Stimulated activated naive B cell treated with anti-CD40 and anti-IgM and Interleukin-4, amounts not matched to agents 10 μg/mL and 1 μg/mL and 100 μg/mL, for 72 hours (primary cell): ENCODE measurements at regions not wholly inside any gene's neighbourhood (a gene's known extent, or its start where the extent isn't known, plus 50 kb on each side); places are given as distances from the start of the nearest gene placed in this dataset.

ENCODE experiments used
- ATAC-seq, 2 donors: fragments of 150-1000 bp; cut with Tn5 transposase; replicated peaks; 2 replicates each; pipeline ENCODE4 v1.10.0; 2021; ENCODE audit warnings: moderate library complexity in 1 of 2
- DNase-seq: peaks from one replicate; pipeline ENCODE4 v3.0.0; 2021
- H3K27ac Mint-ChIP-seq: one replicate; pipeline ENCODE4 v1.8.0; 2022; ENCODE audit warnings: mild to moderate bottlenecking, mixed read lengths
- H3K27me3 Mint-ChIP-seq, 2 donors: one replicate each; pipeline ENCODE4 v1.8.0; 2022; ENCODE audit warnings: mixed read lengths in 2 of 2
- H3K36me3 Mint-ChIP-seq, 2 donors: one replicate each; pipeline ENCODE4 v1.8.0; 2022; ENCODE audit warnings: mixed read lengths in 2 of 2, mild to moderate bottlenecking in 1 of 2
- H3K4me1 Mint-ChIP-seq, 2 donors: one replicate each; pipeline ENCODE4 v1.8.0; 2022; ENCODE audit warnings: mixed read lengths in 2 of 2, mild to moderate bottlenecking in 1 of 2
- H3K4me3 Mint-ChIP-seq, 2 donors: one replicate each; pipeline ENCODE4 v1.8.0; 2022; ENCODE audit warnings: mild to moderate bottlenecking in 2 of 2, mixed read lengths in 2 of 2, moderate library complexity in 1 of 2
- H3K9me3 Mint-ChIP-seq, 2 donors: one replicate each; pipeline ENCODE4 v1.8.0; 2022; ENCODE audit warnings: mixed read lengths in 2 of 2, mild to moderate bottlenecking in 1 of 2

DNA sequence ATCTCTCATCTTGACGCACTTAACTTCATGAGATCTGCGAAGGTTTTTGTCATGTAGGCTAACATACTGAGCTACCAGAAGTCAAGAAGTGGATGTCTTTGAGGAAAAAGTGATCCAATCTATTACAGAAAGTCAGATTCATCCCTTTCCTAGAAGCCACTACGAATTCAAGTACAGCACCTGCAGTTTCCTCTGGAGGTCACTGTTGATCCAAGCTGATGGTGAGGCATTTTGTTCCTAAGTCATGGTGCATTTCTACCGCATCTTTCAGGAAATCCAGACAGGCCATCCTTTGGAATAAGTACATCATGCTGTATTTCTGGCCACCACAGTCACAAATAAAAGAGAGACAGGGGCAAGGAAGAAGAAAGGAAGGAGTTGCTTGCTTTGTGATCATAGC, 541.0 kb downstream of the CDY2B start:
- no peak for ATAC-seq
- no peaks in the 10 kb centered on the region for H3K27me3 Mint-ChIP-seq
- H3K4me3 Mint-ChIP-seq = no peak overlapping the region

GRCh38 chrY:17330733-17331132, 549.3 kb downstream of the CDY2B start:
- DNase-seq = no peak
- H3K36me3 Mint-ChIP-seq = no peaks in the 10 kb centered on the region
- ATAC-seq = no peak
- H3K4me1 Mint-ChIP-seq = no peaks in the 10 kb centered on the region
- no peaks in the 10 kb centered on the region for H3K9me3 Mint-ChIP-seq
- H3K4me3 Mint-ChIP-seq = no peak overlapping the region
- H3K27ac Mint-ChIP-seq = no peak overlapping the region
- no peaks in the 10 kb centered on the region for H3K27me3 Mint-ChIP-seq

More for the DNA sequence above, 541.0 kb downstream of the CDY2B start:
- Mint-ChIP-seq H3K9me3 (peaks cover 0 to 8% of the 10 kb centered on the region in 2 donors), H3K27ac (no peak overlapping the region), H3K4me1 (no peaks in the 10 kb centered on the region), H3K36me3 (no peaks in the 10 kb centered on the region)
- DNase-seq = no peak

- ATAC-seq (no peak), DNase-seq (no peak)
- Mint-ChIP-seq H3K9me3 (peaks cover 0 to 2% of the 10 kb centered on the region in 2 donors), H3K27me3 (no peaks in the 10 kb centered on the region), H3K4me1 (no peaks in the 10 kb centered on the region), H3K4me3 (no peak overlapping the region), H3K36me3 (no peaks in the 10 kb centered on the region), H3K27ac (no peak overlapping the region)
These were observed 560.1 kb downstream of the CDY2B start for GRCh38 chrY:17319916-17320315.

DNA sequence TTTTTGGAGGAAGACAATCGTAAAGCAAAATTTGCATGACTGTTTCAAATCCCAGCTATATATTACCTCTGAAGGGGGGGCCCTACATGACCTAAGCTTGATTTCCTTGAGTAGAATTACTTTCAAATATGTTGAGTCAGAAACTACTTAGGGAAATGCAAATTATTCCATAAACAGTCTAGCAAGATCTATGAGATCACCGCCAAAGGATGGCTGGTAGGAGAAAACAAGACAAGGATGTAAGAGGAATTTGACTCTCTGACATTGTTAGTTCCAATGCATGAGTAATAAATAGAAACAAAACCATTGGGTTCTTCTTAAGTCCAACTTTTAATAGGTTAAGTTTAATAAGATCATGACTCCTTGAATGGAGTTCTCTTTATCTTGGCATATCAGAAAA, 561.4 kb downstream of the CDY2B start:
- DNase-seq (no peak), ATAC-seq (no peak)
- no peak overlapping the region for H3K4me3 Mint-ChIP-seq
- H3K9me3 Mint-ChIP-seq = peaks cover 0 to 6% of the 10 kb centered on the region in 2 donors
- no peak overlapping the region for H3K27ac Mint-ChIP-seq
- no peaks in the 10 kb centered on the region for H3K4me1 Mint-ChIP-seq
- no peaks in the 10 kb centered on the region for H3K27me3 Mint-ChIP-seq
- H3K36me3 Mint-ChIP-seq = no peaks in the 10 kb centered on the region

- no peak overlapping the region for H3K4me3 Mint-ChIP-seq
- H3K4me1 Mint-ChIP-seq = no peaks in the 10 kb centered on the region
- DNase-seq = no peak
- no peaks in the 10 kb centered on the region for H3K9me3 Mint-ChIP-seq
- no peak overlapping the region for H3K27ac Mint-ChIP-seq
- ATAC-seq = no peak
- H3K36me3 Mint-ChIP-seq = no peaks in the 10 kb centered on the region
- no peaks in the 10 kb centered on the region for H3K27me3 Mint-ChIP-seq
These were observed 603.0 kb downstream of the CDY2B start for GRCh38 chrY:17277056-17277455.

GRCh38 chrY:17259497-17259896, 620.5 kb downstream of the CDY2B start:
- no peaks in the 10 kb centered on the region for H3K36me3 Mint-ChIP-seq
- DNase-seq = no peak
- H3K27ac Mint-ChIP-seq = no peak overlapping the region
- no peak overlapping the region for H3K4me3 Mint-ChIP-seq
- H3K9me3 Mint-ChIP-seq = peaks cover 0 to 3% of the 10 kb centered on the region in 2 donors
- H3K27me3 Mint-ChIP-seq = no peaks in the 10 kb centered on the region
- ATAC-seq = no peak
- no peaks in the 10 kb centered on the region for H3K4me1 Mint-ChIP-seq

- H3K4me3 Mint-ChIP-seq = no peak overlapping the region
- H3K4me1 Mint-ChIP-seq = no peaks in the 10 kb centered on the region
- H3K27ac Mint-ChIP-seq = no peak overlapping the region
- H3K9me3 Mint-ChIP-seq = peaks cover 0 to 4% of the 10 kb centered on the region in 2 donors
- no peak for ATAC-seq
- no peaks in the 10 kb centered on the region for H3K36me3 Mint-ChIP-seq
- H3K27me3 Mint-ChIP-seq = no peaks in the 10 kb centered on the region
- DNase-seq = no peak
These were observed 641.6 kb downstream of the CDY2B start for GRCh38 chrY:17238406-17238805.

DNA sequence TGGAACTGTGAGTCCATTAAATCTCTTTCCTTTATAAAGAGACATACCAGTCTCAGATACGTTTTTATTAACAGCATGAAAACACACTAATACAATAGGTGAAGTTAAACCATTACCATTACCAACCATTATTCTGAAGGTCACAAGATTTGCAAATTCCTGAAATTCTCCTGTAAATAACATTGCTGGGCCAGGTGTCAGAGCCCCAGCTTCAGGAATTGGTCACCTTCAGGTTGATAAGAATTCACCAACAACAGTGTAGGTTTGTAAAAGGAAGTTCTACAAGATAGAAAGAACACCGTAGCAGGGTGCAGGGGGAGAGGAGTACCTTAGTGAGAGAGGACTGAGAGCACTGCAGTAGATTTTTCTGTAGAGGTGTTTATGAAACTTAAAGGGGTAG, 644.3 kb downstream of the CDY2B start:
- no peak for ATAC-seq
- no peaks in the 10 kb centered on the region for H3K36me3 Mint-ChIP-seq

GRCh38 chrY:17233435-17234109, 646.4 kb downstream of the CDY2B start:
- Mint-ChIP-seq H3K27ac (no peak overlapping the region), H3K4me3 (no peak overlapping the region), H3K9me3 (peaks cover 0 to 1% of the 10 kb centered on the region in 2 donors), H3K27me3 (no peaks in the 10 kb centered on the region), H3K4me1 (no peaks in the 10 kb centered on the region), H3K36me3 (no peaks in the 10 kb centered on the region)
- no peak for DNase-seq
- ATAC-seq = no peak

More for the DNA sequence above, 644.3 kb downstream of the CDY2B start:
- H3K4me1 Mint-ChIP-seq = no peaks in the 10 kb centered on the region
- no peaks in the 10 kb centered on the region for H3K27me3 Mint-ChIP-seq
- H3K4me3 Mint-ChIP-seq = no peak overlapping the region
- DNase-seq = no peak
- H3K27ac Mint-ChIP-seq = no peak overlapping the region
- peaks cover 0 to 1% of the 10 kb centered on the region in 2 donors for H3K9me3 Mint-ChIP-seq

GRCh38 chrY:17231994-17232393, 648.0 kb downstream of the CDY2B start:
- Mint-ChIP-seq H3K27ac (no peak overlapping the region), H3K27me3 (no peaks in the 10 kb centered on the region), H3K4me1 (no peaks in the 10 kb centered on the region), H3K9me3 (no peaks in the 10 kb centered on the region), H3K4me3 (no peak overlapping the region), H3K36me3 (no peaks in the 10 kb centered on the region)
- DNase-seq = no peak
- no peak for ATAC-seq

GRCh38 chrY:17223502-17223901, 656.5 kb downstream of the CDY2B start:
- H3K36me3 Mint-ChIP-seq = no peaks in the 10 kb centered on the region
- H3K27ac Mint-ChIP-seq = no peak overlapping the region
- H3K9me3 Mint-ChIP-seq = peaks cover 0 to 3% of the 10 kb centered on the region in 2 donors
- H3K4me3 Mint-ChIP-seq = no peak overlapping the region
- no peaks in the 10 kb centered on the region for H3K27me3 Mint-ChIP-seq
- DNase-seq (no peak), ATAC-seq (no peak)
- H3K4me1 Mint-ChIP-seq = no peaks in the 10 kb centered on the region

GRCh38 chrY:17202395-17202794, 677.6 kb downstream of the CDY2B start:
- no peaks in the 10 kb centered on the region for H3K36me3 Mint-ChIP-seq
- H3K4me3 Mint-ChIP-seq = no peak overlapping the region
- ATAC-seq (no peak), DNase-seq (no peak)
- no peak overlapping the region for H3K27ac Mint-ChIP-seq
- H3K9me3 Mint-ChIP-seq = peaks cover 0 to 1% of the 10 kb centered on the region in 2 donors
- H3K4me1 Mint-ChIP-seq = no peaks in the 10 kb centered on the region
- H3K27me3 Mint-ChIP-seq = no peaks in the 10 kb centered on the region

- Mint-ChIP-seq H3K27me3 (no peaks in the 10 kb centered on the region), H3K4me1 (no peaks in the 10 kb centered on the region), H3K9me3 (peaks cover 0 to 2% of the 10 kb centered on the region in 2 donors), H3K36me3 (no peaks in the 10 kb centered on the region), H3K4me3 (no peak overlapping the region), H3K27ac (no peak overlapping the region)
- no peak for DNase-seq
- ATAC-seq = no peak
These were observed 695.7 kb downstream of the CDY2B start for GRCh38 chrY:17184299-17184698.

DNA sequence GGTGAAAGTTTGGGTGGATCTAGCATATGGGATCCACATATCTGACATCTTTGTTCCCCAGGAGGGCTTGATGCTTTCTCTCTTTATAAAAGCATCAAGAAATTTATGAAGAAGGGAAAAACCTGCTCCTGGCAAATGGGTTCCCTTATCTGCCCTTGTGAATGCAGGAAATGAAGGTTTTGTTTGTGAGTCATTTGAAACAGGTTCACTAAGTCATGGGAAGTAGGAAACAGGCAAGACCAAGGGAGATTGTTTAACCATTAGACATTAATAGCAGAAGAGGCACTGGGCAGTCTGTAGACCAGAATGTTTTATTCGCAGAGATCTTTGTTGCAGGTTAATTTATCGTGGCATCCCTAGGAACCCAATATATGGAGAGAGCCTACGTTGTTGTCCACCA, 713.1 kb downstream of the CDY2B start:
- Mint-ChIP-seq H3K27ac (no peak overlapping the region), H3K4me3 (no peak overlapping the region), H3K36me3 (no peaks in the 10 kb centered on the region), H3K27me3 (no peaks in the 10 kb centered on the region), H3K9me3 (no peaks in the 10 kb centered on the region), H3K4me1 (no peaks in the 10 kb centered on the region)
- DNase-seq (no peak), ATAC-seq (no peak)

GRCh38 chrY:17122166-17122565, 757.9 kb downstream of the CDY2B start:
- Mint-ChIP-seq H3K27me3 (no peaks in the 10 kb centered on the region), H3K9me3 (peaks cover 0 to 1% of the 10 kb centered on the region in 2 donors)

DNA sequence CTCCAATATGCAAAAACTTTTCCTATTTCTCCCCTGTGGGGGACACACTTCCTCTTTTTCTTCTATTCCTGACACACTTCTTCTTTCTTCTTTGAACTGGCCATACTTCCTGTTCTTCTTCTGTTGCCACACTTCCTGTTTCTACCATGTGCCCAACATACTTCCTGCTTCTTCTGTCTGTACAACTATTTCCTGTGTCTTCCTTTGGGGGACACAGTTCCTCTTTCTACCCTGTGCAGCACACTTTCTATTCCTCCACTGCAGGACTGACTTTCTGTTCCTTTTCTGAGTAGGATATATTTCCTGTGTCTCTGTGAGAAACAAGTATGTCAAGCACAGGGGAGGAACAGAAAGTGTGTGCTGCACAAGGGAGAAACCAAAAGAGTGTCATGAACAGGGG, 794.7 kb downstream of the CDY2B start:
- H3K36me3 Mint-ChIP-seq = no peaks in the 10 kb centered on the region
- H3K4me3 Mint-ChIP-seq = no peak overlapping the region
- ATAC-seq = peak in 1 of 2 donors; percentile 29
- H3K9me3 Mint-ChIP-seq = no peaks in the 10 kb centered on the region
- no peak overlapping the region for H3K27ac Mint-ChIP-seq
- DNase-seq = no peak
- no peaks in the 10 kb centered on the region for H3K27me3 Mint-ChIP-seq
- no peaks in the 10 kb centered on the region for H3K4me1 Mint-ChIP-seq

More at GRCh38 chrY:17122166-17122565, 757.9 kb downstream of the CDY2B start:
- no peak for DNase-seq
- no peak for ATAC-seq
- Mint-ChIP-seq H3K4me3 (no peak overlapping the region), H3K4me1 (no peaks in the 10 kb centered on the region), H3K27ac (no peak overlapping the region), H3K36me3 (no peaks in the 10 kb centered on the region)
